Endothelial cell (in vitro differentiated cells): ENCODE measurements at regions not wholly inside any gene's neighbourhood (a gene's known extent, or its start where the extent isn't known, plus 50 kb on each side); places are given as distances from the start of the nearest gene placed in this dataset.

Experiments used
- DNase-seq: peaks from one replicate; pipeline ENCODE4 v3.0.0; 2021; ENCODE audit warnings: low spot score
- H3K27ac Mint-ChIP-seq: one replicate; pipeline ENCODE4 v1.8.0; 2021; ENCODE audit warnings: mixed read lengths, inconsistent platforms; ENCODE audit not compliant: unreplicated experiment
- H3K27me3 Mint-ChIP-seq: one replicate; pipeline ENCODE4 v1.8.0; 2021; ENCODE audit warnings: mild to moderate bottlenecking, moderate library complexity, mixed read lengths, inconsistent platforms; ENCODE audit not compliant: unreplicated experiment
- H3K36me3 Mint-ChIP-seq: one replicate; pipeline ENCODE4 v1.8.0; 2021; ENCODE audit warnings: mild to moderate bottlenecking, low read depth, mixed read lengths, inconsistent platforms; ENCODE audit not compliant: unreplicated experiment
- H3K4me1 Mint-ChIP-seq: one replicate; pipeline ENCODE4 v1.8.0; 2021; ENCODE audit warnings: mild to moderate bottlenecking, mixed read lengths, inconsistent platforms; ENCODE audit not compliant: unreplicated experiment
- H3K4me3 Mint-ChIP-seq: one replicate; pipeline ENCODE4 v1.8.0; 2021; ENCODE audit warnings: mild to moderate bottlenecking, mixed read lengths, inconsistent platforms; ENCODE audit not compliant: unreplicated experiment
- H3K9me3 Mint-ChIP-seq: one replicate; pipeline ENCODE4 v1.8.0; 2021; ENCODE audit warnings: mixed read lengths, inconsistent platforms; ENCODE audit not compliant: unreplicated experiment
- TF ChIP-seq, protein P1 (sequence below): fragments of 200-600 bp; sonication (generic); IDR thresholded peaks from one replicate; pipeline ENCODE4 v1.5.0; 2021; ENCODE audit warnings: antibody characterized with exemption; ENCODE audit not compliant: unreplicated experiment

GRCh38 chr22:48974443-48975315 is 853.0 kb downstream of the BRD1 start:
- Mint-ChIP-seq H3K36me3 (no peaks in the 10 kb centered on the region), H3K4me1 (peaks cover 14% of the 10 kb centered on the region), H3K9me3 (no peaks in the 10 kb centered on the region), H3K27ac (no peak overlapping the region), H3K4me3 (no peak overlapping the region), H3K27me3 (peaks cover 12% of the 10 kb centered on the region)
- DNase-seq: no peak
- TF ChIP-seq, protein P1, sequence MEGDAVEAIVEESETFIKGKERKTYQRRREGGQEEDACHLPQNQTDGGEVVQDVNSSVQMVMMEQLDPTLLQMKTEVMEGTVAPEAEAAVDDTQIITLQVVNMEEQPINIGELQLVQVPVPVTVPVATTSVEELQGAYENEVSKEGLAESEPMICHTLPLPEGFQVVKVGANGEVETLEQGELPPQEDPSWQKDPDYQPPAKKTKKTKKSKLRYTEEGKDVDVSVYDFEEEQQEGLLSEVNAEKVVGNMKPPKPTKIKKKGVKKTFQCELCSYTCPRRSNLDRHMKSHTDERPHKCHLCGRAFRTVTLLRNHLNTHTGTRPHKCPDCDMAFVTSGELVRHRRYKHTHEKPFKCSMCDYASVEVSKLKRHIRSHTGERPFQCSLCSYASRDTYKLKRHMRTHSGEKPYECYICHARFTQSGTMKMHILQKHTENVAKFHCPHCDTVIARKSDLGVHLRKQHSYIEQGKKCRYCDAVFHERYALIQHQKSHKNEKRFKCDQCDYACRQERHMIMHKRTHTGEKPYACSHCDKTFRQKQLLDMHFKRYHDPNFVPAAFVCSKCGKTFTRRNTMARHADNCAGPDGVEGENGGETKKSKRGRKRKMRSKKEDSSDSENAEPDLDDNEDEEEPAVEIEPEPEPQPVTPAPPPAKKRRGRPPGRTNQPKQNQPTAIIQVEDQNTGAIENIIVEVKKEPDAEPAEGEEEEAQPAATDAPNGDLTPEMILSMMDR: no peak

DNA sequence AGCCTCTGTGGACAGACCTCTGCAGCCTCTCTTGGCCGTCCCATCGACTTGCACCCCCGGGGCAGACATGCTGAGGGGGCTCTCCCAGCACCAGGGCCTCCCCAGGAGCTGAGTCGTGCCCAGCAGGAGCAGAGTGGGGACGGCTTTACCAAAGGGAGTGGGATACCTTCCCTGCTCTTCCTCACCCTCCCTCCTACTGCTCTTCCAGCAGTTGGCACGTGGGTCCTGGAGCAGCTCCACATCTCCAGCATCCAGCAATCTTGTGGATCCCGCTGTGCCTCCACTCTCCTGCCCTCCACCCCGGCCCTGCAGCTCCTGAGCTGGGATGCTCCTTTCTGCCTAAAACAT is 854.0 kb downstream of the BRD1 start:
- Mint-ChIP-seq H3K27me3 (peaks cover 12% of the 10 kb centered on the region), H3K36me3 (no peaks in the 10 kb centered on the region), H3K9me3 (no peaks in the 10 kb centered on the region), H3K4me3 (no peak overlapping the region), H3K27ac (no peak overlapping the region), H3K4me1 (peaks cover 14% of the 10 kb centered on the region)
- DNase-seq: no peak
- TF ChIP-seq, protein P1: no peak

DNA sequence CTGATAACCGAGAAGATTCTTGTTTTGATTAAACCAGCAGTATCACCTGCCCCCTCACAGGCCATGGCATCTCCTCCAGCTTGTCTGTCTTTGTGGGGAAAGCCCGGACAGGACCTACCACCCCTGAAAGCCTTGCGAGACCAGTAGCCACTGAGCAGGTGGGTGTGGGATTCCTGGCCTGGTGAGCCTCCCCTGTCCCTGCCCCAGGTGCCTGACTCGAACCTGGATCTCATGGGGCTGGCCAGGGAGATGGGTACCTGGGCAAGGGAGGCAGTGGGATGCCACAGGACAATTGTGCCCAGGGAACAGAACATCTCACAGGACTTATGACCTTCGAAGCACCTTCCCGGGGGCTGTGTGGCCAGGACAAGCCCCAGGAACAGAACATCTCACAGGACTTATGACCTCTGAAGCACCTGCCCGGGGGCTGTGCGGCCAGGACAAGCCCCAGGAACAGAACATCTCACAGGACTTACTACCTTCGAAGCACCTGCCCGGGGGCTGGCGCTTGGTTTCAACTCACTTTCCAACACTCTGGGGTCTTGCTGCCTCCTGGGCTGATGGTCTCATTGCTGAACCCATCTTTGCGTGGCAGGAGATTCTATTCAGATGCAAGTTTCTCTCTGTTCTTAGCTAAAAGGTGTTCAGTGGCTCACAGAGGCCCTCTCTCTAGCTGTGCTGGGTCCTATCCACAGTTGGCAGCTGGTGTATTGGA is 854.5 kb downstream of the BRD1 start:
- TF ChIP-seq, protein P1: no peak
- no peak for DNase-seq
- Mint-ChIP-seq H3K27ac (no peak overlapping the region), H3K4me3 (no peak overlapping the region), H3K27me3 (peaks cover 11% of the 10 kb centered on the region), H3K9me3 (no peaks in the 10 kb centered on the region), H3K36me3 (no peaks in the 10 kb centered on the region), H3K4me1 (peaks cover 14% of the 10 kb centered on the region)

DNA sequence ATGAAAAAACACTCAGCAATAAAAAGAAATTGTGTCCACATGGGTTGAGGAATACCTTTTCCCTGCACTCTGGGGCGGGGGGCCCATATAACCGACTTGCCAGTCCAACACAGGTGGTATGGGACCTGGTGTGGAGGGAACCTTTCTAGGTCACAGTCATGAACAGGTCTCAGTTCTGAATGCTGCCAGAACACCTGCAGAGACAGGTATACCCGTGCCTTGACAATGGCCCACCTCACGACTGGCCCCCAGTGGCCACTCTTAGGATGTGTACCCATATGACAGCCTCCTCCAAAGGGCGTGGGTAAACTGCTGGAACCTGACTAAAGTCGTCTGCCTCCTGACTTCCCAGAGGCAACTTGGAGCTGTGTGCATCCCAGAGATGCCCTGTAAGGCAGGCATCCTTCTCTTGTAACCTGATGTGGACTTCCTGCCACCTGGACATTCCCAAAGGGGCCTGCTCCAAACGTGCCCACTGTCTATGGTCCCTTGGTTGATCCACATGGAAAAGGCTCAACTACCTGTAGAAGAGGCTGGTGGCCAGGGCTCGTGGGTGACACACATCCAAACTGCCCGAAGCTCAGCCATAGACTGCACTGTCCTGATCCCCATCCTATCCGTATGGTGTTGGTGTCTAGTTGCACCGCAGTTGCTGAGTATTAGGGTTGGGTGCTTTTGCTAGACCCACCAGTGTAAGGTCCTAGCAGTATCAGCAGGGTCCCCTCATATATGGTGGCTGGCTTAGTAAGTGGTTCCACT is 859.3 kb downstream of the BRD1 start:
- Mint-ChIP-seq H3K4me1 (peaks cover 4% of the 10 kb centered on the region), H3K9me3 (no peaks in the 10 kb centered on the region), H3K4me3 (no peak overlapping the region), H3K36me3 (no peaks in the 10 kb centered on the region), H3K27me3 (no peaks in the 10 kb centered on the region), H3K27ac (no peak overlapping the region)
- peak; percentile 30 for DNase-seq
- TF ChIP-seq, protein P1: peak; percentile 80
